Uterus (tissue), 2 donors: ENCODE measurements at regions not wholly inside any gene's neighbourhood (a gene's known extent, or its start where the extent isn't known, plus 50 kb on each side); places are given as distances from the start of the nearest gene placed in this dataset.

ENCODE experiments used
- POLR2A ChIP-seq, 2 donors: fragments of 450-650 bp; IDR thresholded peaks; one replicate each; pipeline ENCODE4 v1.6.1; 2016; ENCODE audit warnings: antibody characterized with exemption in 2 of 2, mild to moderate bottlenecking in 1 of 2, moderate library complexity in 1 of 2
- TF ChIP-seq, protein P1 (sequence below), 4 experiments: fragments of 200-600 bp in 2 of 4; fragments of 450-650 bp in 2 of 4; sonication (generic) in 2 of 4; IDR thresholded peaks; one replicate each; pipeline ENCODE4 v1.5.1; 2016 to 2019; ENCODE audit warnings: antibody characterized with exemption in 4 of 4, mild to moderate bottlenecking in 2 of 4, moderate library complexity in 1 of 4

GRCh38 chr20:43349841-43350240 is 107.9 kb upstream of the SRSF6 start:
- TF ChIP-seq, protein P1, sequence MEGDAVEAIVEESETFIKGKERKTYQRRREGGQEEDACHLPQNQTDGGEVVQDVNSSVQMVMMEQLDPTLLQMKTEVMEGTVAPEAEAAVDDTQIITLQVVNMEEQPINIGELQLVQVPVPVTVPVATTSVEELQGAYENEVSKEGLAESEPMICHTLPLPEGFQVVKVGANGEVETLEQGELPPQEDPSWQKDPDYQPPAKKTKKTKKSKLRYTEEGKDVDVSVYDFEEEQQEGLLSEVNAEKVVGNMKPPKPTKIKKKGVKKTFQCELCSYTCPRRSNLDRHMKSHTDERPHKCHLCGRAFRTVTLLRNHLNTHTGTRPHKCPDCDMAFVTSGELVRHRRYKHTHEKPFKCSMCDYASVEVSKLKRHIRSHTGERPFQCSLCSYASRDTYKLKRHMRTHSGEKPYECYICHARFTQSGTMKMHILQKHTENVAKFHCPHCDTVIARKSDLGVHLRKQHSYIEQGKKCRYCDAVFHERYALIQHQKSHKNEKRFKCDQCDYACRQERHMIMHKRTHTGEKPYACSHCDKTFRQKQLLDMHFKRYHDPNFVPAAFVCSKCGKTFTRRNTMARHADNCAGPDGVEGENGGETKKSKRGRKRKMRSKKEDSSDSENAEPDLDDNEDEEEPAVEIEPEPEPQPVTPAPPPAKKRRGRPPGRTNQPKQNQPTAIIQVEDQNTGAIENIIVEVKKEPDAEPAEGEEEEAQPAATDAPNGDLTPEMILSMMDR (IDR thresholded peaks at IDR 0.05), result no peak
- no peak for TF ChIP-seq POLR2A (IDR thresholded peaks at IDR 0.05)
